IMR-90 (cell line): ENCODE measurements at regions not wholly inside any gene's neighbourhood (a gene's known extent, or its start where the extent isn't known, plus 50 kb on each side); places are given as distances from the start of the nearest gene placed in this dataset.

Experiments used
- CTCF ChIP-seq: conservative IDR thresholded peaks from 2 replicates; pipeline ENCODE4 v1.5.1; 2012; ENCODE audit warnings: mild to moderate bottlenecking, low read depth, low read length, improper control_type of control experiment
- MAFK ChIP-seq: IDR thresholded peaks from 2 replicates; pipeline ENCODE4 v1.6.1; 2012; ENCODE audit warnings: low read depth, low read length, improper control_type of control experiment
- MXI1 ChIP-seq: IDR thresholded peaks from 2 replicates; pipeline ENCODE4 v1.6.1; 2012; ENCODE audit warnings: low read depth, mild to moderate bottlenecking, low read length, moderate library complexity, borderline replicate concordance
- POLR2A ChIP-seq: IDR thresholded peaks from 2 replicates; pipeline ENCODE4 v1.6.1; 2012; ENCODE audit warnings: mild to moderate bottlenecking, low read depth, low read length

GRCh38 chr10:4344492-4344994 lies 481.5 kb upstream of the AKR1E2 start:
- TF ChIP-seq CTCF (peak; percentile 30; the same call in 1 of the 2 replicates), MXI1 (no peak), MAFK (peak; percentile 69), POLR2A (peak; percentile 13; the same call in 1 of the 2 replicates)
